ENCODE measurements at regions not wholly inside any gene's neighbourhood (a gene's known extent, or its start where the extent isn't known, plus 50 kb on each side); places are given as distances from the start of the nearest gene placed in this dataset.
"Not testable (repeated sequence)": the region's sequence is repeated elsewhere in the genome, so short reads cannot be mapped to it uniquely, and the experiment has no call there.

DNA sequence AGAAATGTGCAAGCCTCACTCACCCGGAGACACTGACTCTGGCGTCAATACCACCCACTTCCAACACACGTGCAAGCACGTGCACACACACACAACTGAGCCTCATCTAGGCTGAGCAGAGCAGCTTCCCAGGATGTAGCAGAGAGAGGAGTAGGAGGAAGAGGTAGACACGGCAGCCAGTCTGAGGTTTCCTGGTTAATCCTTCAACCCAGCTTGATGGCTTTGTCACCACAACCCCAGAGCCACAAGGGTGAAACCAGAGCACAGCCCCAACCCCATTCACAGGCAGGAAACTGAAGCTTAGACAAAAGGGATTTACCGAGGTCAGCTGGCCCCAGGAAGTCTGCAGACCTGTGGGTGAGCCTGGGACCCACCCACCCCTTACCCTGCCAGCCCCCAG, 905.3 kb downstream of the TUBA3C start:
- H3K9me3 Mint-ChIP-seq; H3K36me3 Mint-ChIP-seq (ENCODE audit: low read depth); DNase-seq (ENCODE audit: low spot score); H3K27ac Mint-ChIP-seq; H3K27me3 Mint-ChIP-seq (ENCODE audit: low read depth); H3K4me1 Mint-ChIP-seq (ENCODE audit: low read depth); H3K4me3 Mint-ChIP-seq: not testable (repeated sequence)

DNA sequence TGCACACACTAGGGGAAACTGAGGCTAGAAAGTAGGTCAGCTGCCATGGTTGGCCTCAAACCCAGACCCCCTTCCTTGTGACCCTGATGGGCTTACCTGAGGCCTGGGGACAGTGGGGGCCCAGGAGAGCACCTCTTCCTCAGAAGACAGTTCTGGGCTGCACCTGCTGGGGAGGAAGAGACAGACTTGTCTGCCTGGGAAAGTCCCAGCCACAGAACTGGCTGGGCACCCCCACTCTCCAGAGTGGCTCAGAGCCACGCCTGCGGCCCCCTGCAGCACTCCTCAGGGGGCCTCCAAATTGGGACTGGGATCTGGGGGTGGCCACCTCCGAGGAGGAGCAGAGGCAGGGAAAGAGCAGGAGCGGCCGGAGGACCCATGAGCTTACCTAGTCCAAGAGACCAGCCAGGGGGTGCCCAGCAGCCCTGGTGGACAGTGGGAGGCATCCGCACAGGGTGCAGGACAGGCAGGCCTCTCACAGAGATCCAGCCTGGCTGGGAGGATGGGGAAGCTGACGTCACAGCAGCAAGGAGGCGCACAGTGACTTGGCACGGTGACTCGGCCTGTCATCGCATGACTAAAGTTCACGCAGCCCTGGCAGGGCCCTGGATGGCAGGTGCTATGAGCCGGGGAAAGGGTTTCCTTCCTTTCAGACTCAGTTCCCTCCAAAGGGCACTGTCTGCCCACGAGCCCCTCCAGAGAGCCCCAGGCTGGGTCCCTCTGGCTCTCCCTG, 907.7 kb downstream of the TUBA3C start:
- H3K27ac Mint-ChIP-seq; H3K27me3 Mint-ChIP-seq (ENCODE audit: low read depth); H3K36me3 Mint-ChIP-seq (ENCODE audit: low read depth): not testable (repeated sequence)

DNA sequence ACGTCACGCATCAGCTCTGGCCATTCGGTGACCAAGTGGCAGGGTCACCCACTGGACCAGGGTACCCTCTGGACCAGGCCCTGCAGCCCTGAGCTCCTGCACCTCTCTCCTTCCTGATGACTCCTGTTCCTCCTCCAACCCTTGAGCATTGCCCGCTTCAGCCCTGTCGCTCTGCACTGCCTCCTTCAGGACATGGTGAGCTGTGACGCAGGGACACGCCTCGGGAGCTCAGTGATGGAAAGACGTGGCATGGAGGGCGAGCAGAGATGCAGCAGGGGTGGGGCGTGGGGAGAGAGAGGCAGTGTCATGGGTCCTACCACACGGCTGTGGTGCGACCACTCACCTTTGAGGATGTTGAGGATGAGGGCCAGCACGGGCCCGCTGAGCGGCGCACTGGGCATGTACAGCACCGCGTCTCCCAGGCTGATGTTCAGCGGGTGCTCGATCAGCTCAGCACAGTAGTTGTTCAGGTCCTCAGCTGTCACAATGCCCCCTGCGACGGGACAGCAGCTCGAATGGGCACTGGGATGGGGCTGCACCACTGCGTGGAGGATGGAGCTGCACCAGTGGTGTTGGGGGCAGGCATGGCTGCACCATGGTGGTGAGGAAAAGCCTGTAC, 922.7 kb downstream of the TUBA3C start:
- H3K27ac Mint-ChIP-seq; DNase-seq (ENCODE audit: low spot score); H3K4me1 Mint-ChIP-seq (ENCODE audit: low read depth); H3K27me3 Mint-ChIP-seq (ENCODE audit: low read depth); H3K36me3 Mint-ChIP-seq (ENCODE audit: low read depth); H3K4me3 Mint-ChIP-seq: not testable (repeated sequence)
- peaks cover 16% of the 10 kb centered on the region for H3K9me3 Mint-ChIP-seq

More for the DNA sequence above, 907.7 kb downstream of the TUBA3C start:
- H3K4me3 Mint-ChIP-seq; H3K9me3 Mint-ChIP-seq; DNase-seq (ENCODE audit: low spot score); H3K4me1 Mint-ChIP-seq (ENCODE audit: low read depth): not testable (repeated sequence)

DNA sequence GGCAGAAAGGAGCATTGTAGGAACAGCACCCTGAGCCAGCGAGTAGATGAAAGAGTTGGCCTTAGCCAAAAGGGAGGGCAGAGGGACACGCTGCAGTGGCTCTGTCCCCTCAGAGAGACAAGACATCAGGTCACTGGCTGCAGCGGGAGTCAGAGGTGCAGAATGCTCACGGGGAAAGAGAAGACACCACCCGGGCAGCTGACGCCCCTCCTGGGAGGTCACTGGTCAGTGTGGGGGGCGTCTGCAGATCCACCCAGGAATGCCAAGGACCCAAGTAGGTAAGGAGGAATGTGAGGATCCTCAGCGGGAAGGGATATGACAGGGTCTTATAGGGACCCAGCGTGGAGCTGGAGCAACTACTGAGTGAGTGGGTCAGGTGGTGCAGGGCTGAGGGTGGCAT, 923.9 kb downstream of the TUBA3C start:
- H3K9me3 Mint-ChIP-seq = peaks cover 16% of the 10 kb centered on the region
- not testable (repeated sequence) for H3K36me3 Mint-ChIP-seq (ENCODE audit: low read depth)

DNA sequence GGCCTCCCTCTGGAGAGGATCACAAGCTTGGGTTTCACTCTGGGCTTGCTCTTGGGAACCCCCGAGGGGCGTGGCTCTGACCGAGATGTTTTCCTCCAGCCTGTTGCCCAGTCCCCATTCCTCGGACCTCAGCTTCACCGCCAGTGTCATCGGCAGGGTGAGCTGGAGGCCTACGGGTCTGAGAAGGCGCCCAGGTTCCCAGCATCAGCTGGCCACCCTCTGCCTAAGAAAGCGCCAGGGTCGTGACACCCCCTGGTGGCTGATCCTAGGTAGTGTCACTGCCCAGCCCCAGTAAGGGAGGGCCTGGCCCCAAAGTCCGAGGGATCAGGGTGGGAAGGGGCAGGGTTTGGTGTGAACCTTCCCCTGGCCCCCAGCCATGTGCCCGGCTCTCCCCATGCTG, 928.8 kb downstream of the TUBA3C start:
- not testable (repeated sequence) for H3K4me3 Mint-ChIP-seq
- peaks cover 23% of the 10 kb centered on the region for H3K9me3 Mint-ChIP-seq

More for the DNA sequence above, 923.9 kb downstream of the TUBA3C start:
- DNase-seq (ENCODE audit: low spot score); H3K27me3 Mint-ChIP-seq (ENCODE audit: low read depth); H3K4me1 Mint-ChIP-seq (ENCODE audit: low read depth); H3K27ac Mint-ChIP-seq; H3K4me3 Mint-ChIP-seq: not testable (repeated sequence)

DNA sequence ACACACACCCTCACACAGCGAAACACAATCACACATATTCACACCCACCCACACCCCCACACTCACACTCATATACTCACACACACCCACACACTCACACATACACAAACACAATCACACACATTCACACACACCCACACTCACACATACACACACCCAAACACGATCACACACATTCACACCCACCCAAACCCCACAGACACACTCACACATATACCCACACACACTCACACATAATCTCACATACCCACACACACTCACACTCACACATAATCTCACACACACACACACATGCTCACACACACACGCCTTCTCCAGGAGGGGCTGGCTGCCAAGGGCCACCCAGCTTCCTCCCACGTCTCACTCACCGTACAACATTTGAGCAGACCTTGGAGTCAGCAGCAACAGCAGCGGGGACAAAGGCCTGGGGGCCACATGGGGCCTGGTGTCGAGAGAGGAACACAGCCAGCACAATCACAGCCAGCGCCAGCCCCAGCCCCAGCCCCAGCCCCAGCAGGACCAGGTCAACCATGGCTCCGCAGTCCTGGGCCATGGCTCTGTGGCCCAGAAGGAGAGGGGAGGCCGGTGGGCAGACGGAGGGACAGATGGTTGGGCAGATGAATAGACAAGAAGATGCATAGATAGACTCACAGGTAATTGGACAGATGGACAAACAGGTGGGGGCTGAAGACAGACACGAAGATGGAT, 932.9 kb downstream of the TUBA3C start:
- H3K27me3 Mint-ChIP-seq (ENCODE audit: low read depth); H3K36me3 Mint-ChIP-seq (ENCODE audit: low read depth): not testable (repeated sequence)

More for the DNA sequence above, 928.8 kb downstream of the TUBA3C start:
- H3K36me3 Mint-ChIP-seq (ENCODE audit: low read depth); H3K4me1 Mint-ChIP-seq (ENCODE audit: low read depth); H3K27me3 Mint-ChIP-seq (ENCODE audit: low read depth); H3K27ac Mint-ChIP-seq; DNase-seq (ENCODE audit: low spot score): not testable (repeated sequence)

DNA sequence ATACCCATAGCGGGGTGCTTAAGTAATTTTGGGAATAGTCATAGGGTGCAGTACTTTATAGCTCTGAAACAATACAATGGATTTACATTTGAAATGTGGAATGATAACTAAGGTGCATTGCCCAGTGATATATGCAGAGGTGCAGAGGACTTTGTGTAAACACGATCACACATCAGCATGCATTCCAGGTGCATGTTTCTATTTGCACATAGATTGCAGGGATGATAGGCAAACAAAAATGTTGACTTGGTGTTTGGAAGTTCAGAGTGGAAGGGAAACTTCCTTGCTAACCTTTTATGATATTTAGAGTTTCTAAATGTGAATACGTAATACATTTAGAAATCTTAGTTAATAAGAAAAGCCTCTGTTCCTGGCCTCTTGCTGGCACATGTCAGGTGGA, 941.5 kb downstream of the TUBA3C start:
- not testable (repeated sequence) for H3K4me3 Mint-ChIP-seq; H3K27ac Mint-ChIP-seq; H3K27me3 Mint-ChIP-seq (ENCODE audit: low read depth); H3K36me3 Mint-ChIP-seq (ENCODE audit: low read depth); DNase-seq (ENCODE audit: low spot score); H3K4me1 Mint-ChIP-seq (ENCODE audit: low read depth)
- H3K9me3 Mint-ChIP-seq = peaks cover 20% of the 10 kb centered on the region

More for the DNA sequence above, 932.9 kb downstream of the TUBA3C start:
- not testable (repeated sequence) for H3K27ac Mint-ChIP-seq; H3K4me3 Mint-ChIP-seq; DNase-seq (ENCODE audit: low spot score); H3K4me1 Mint-ChIP-seq (ENCODE audit: low read depth)
- H3K9me3 Mint-ChIP-seq = peaks cover 15% of the 10 kb centered on the region

DNA sequence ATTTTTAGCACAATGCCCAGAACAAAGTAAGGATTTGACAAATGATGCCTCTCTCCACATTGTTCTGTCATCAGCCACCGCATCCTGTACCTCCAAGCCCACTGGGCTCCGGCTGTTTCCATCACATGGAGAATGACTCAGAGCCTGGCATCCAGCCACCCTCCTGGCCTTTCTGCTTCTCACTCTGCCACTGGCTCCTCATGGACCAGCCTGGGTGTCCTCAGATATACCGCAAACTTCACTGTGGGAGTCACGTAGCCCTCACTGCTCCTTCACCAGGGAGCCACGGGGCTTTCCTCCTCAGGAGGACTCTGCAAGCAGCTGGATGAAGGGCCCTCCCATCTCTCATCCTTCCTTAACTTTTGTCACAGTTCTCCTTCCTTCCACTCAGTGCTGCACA, 943.0 kb downstream of the TUBA3C start:
- not testable (repeated sequence) for H3K4me1 Mint-ChIP-seq (ENCODE audit: low read depth); H3K36me3 Mint-ChIP-seq (ENCODE audit: low read depth); H3K27me3 Mint-ChIP-seq (ENCODE audit: low read depth)

DNA sequence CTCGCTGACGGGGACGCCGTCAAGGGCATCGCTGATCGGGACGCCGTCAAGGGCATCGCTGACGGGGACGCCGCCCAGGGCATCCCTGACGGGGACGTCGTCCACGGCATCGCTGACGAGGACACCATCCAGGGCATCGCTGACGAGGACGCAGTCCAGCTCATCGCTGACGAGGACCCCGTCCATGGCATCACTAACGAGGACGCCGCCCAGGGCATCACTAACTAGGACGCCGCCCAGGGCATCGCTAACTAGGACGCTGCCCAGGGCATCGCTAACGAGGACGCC, 945.2 kb downstream of the TUBA3C start:
- no peak overlapping the region for H3K4me3 Mint-ChIP-seq
- no peak overlapping the region for H3K27ac Mint-ChIP-seq
- DNase-seq (ENCODE audit: low spot score) = no peak
- H3K36me3 Mint-ChIP-seq (ENCODE audit: low read depth) = no peaks in the 10 kb centered on the region
- no peaks in the 10 kb centered on the region for H3K4me1 Mint-ChIP-seq (ENCODE audit: low read depth)
- peaks cover 17% of the 10 kb centered on the region for H3K9me3 Mint-ChIP-seq
- no peaks in the 10 kb centered on the region for H3K27me3 Mint-ChIP-seq (ENCODE audit: low read depth)

More for the DNA sequence above, 943.0 kb downstream of the TUBA3C start:
- peaks cover 20% of the 10 kb centered on the region for H3K9me3 Mint-ChIP-seq
- not testable (repeated sequence) for H3K4me3 Mint-ChIP-seq; DNase-seq (ENCODE audit: low spot score); H3K27ac Mint-ChIP-seq

DNA sequence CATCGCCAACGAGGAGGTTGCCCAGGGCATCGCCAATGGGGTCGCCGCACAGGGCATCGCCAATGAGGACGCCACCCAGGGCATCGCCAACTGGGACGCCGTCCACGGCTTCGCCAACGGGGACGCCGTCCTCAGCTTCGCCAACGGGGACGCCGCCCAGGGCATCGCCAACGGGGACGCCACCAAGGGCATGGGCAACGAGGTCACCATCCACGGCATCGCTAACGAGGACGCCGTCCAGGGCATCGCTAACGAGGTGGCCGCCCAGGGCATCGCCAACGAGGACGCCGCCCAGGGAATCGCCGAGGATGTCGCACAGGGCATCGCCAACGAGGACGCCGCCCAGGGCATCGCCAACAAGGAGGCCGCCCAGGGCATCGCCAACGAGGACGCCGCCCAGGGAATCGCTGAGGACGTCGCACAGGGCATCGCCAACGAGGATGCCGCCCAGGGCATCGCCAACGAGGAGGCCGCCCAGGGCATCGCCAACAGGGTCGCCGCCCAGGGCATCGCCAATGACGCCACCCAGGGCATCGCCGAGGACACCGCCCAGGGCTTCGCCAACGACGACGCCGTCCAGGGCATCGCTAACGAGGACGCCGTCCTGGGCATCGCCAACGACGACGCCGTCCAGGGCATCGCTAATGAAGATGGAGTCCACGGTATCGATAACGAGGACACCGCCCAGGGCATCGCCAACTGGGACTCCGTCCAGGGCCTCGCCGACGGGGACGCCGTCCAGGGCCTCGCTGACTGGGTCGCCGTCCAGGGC, 945.7 kb downstream of the TUBA3C start:
- DNase-seq (ENCODE audit: low spot score) = no peak
- no peaks in the 10 kb centered on the region for H3K27me3 Mint-ChIP-seq (ENCODE audit: low read depth)

DNA sequence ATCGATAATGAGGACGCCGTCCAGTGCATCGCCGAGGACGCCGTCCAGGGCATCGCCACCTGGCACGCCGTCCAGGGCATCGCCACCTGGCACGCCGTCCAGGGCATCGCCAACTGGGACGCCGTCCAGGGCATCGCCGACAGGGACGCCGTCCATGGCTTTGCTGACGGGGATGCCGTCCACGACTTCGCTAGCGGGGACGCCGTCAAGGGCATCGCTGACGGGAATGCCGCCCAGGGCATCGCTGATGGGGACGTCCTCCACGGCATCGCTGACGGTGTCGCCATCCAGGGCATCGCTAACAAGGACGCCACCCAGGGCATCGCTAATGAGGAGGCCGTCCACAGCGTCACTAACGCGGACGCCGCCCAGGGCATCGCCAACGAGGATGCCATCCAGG, 946.5 kb downstream of the TUBA3C start:
- Mint-ChIP-seq H3K4me3 (no peak overlapping the region), H3K4me1 (ENCODE audit: low read depth) (no peaks in the 10 kb centered on the region), H3K27ac (no peak overlapping the region), H3K9me3 (peaks cover 17% of the 10 kb centered on the region), H3K36me3 (ENCODE audit: low read depth) (no peaks in the 10 kb centered on the region), H3K27me3 (ENCODE audit: low read depth) (no peaks in the 10 kb centered on the region)
- no peak for DNase-seq (ENCODE audit: low spot score)

More for the DNA sequence above, 945.7 kb downstream of the TUBA3C start:
- Mint-ChIP-seq H3K27ac (no peak overlapping the region), H3K4me1 (ENCODE audit: low read depth) (no peaks in the 10 kb centered on the region), H3K9me3 (peaks cover 14% of the 10 kb centered on the region), H3K36me3 (ENCODE audit: low read depth) (no peaks in the 10 kb centered on the region), H3K4me3 (no peak overlapping the region)

DNA sequence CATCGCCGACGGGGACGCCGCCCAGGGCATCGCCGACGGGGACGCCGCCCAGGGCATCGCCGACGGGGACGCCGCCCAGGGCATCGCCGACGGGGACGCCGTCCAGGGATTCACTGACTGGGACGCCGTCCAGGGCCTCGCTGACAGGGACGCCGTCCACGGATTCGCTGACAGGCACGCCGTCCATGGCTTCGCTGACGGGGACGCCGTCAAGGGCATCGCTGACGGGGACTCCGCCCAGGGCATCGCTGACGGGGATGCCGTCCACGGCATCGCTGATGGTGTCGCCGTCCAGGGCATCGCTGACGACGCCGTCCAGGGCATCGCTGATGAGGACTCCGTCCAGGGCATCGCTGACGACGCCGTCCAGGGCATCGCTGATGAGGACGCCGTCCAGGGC, 947.2 kb downstream of the TUBA3C start:
- DNase-seq (ENCODE audit: low spot score) = not testable (repeated sequence)
- H3K9me3 Mint-ChIP-seq = peaks cover 13% of the 10 kb centered on the region

DNA sequence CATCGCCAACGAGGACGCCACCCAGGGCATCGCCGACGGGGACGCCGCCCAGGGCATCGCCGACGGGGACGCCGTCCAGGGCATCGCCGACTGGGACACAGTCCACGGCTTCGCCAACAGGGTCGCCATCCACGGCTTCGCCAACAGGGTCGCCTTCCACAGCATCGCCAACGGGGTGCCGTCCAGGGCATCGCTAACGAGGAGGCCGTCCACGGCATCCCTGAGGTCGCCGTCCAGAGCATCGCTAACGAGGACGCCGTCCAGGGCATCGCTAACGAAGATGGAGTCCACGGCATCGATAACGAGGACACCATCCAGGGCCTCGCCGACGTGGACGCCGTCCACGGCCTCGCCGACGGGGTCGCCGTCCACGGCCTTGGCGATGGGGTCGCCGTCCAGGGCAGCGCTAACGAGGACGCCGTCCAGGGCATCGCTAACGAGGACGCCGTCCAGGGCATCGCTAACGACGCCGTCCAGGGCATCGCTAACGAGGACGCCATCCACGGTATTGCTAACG, 947.8 kb downstream of the TUBA3C start:
- H3K27me3 Mint-ChIP-seq (ENCODE audit: low read depth) = no peaks in the 10 kb centered on the region
- no peak overlapping the region for H3K27ac Mint-ChIP-seq
- H3K4me3 Mint-ChIP-seq = no peak overlapping the region
- DNase-seq (ENCODE audit: low spot score) = no peak
- no peaks in the 10 kb centered on the region for H3K36me3 Mint-ChIP-seq (ENCODE audit: low read depth)
- peaks cover 7% of the 10 kb centered on the region for H3K9me3 Mint-ChIP-seq
- no peaks in the 10 kb centered on the region for H3K4me1 Mint-ChIP-seq (ENCODE audit: low read depth)

More for the DNA sequence above, 947.2 kb downstream of the TUBA3C start:
- H3K27ac Mint-ChIP-seq; H3K27me3 Mint-ChIP-seq (ENCODE audit: low read depth); H3K4me1 Mint-ChIP-seq (ENCODE audit: low read depth); H3K4me3 Mint-ChIP-seq; H3K36me3 Mint-ChIP-seq (ENCODE audit: low read depth): not testable (repeated sequence)

Data from T-helper 2 cell treated with Interferon-gamma antibody and Interleukin-4, amounts not matched to agents 5 μg/mL and 100 μg/mL, for 36 hours (primary cell).